HepG2 (cell line): ENCODE measurements at regions not wholly inside any gene's neighbourhood (a gene's known extent, or its start where the extent isn't known, plus 50 kb on each side); places are given as distances from the start of the nearest gene placed in this dataset.

Source experiments
- ATF1 ChIP-seq: IDR thresholded peaks from 2 replicates; pipeline ENCODE4 v1.6.1; 2016; ENCODE audit warnings: mild to moderate bottlenecking, control low read depth
- ATF5 ChIP-seq: sonication (generic); formaldehyde crosslinking; IDR thresholded peaks from 2 replicates; pipeline ENCODE4 v1.4.0; 2020; ENCODE audit warnings: mild to moderate bottlenecking, low read depth, missing genetic modification reagents
- CREB3 ChIP-seq: sonication (generic); formaldehyde crosslinking; IDR thresholded peaks from 2 replicates; pipeline ENCODE4 v1.5.0; 2020; ENCODE audit warnings: missing genetic modification reagents
- JARID2 ChIP-seq: sonication (generic); formaldehyde crosslinking; IDR thresholded peaks from 2 replicates; pipeline ENCODE4 v1.8.1; 2023; ENCODE audit warnings: missing genetic modification reagents, inconsistent platforms; ENCODE audit not compliant: insufficient replicate concordance
- KDM2A ChIP-seq: sonication (generic); formaldehyde crosslinking; IDR thresholded peaks from 2 replicates; pipeline ENCODE4 v1.4.0; 2020; ENCODE audit warnings: low read depth, missing genetic modification reagents, borderline replicate concordance
- KMT2A ChIP-seq: sonication (generic); formaldehyde crosslinking; IDR thresholded peaks from 2 replicates; pipeline ENCODE4 v1.4.0; 2020; ENCODE audit warnings: missing genetic modification reagents
- MLXIP ChIP-seq: sonication (generic); formaldehyde crosslinking; IDR thresholded peaks from 2 replicates; pipeline ENCODE4 v1.9.0; 2021; ENCODE audit warnings: missing genetic modification reagents, borderline replicate concordance
- SAP130 ChIP-seq: IDR thresholded peaks from 2 replicates; pipeline ENCODE4 v1.6.1; 2016; ENCODE audit warnings: low read depth
- ZNF780A ChIP-seq: sonication (generic); formaldehyde crosslinking; IDR thresholded peaks from 2 replicates; pipeline ENCODE4 v1.8.0; 2022; ENCODE audit warnings: mild to moderate bottlenecking, missing genetic modification reagents, moderate library complexity
- TF ChIP-seq, protein P1 (sequence below): sonication (generic); formaldehyde crosslinking; IDR thresholded peaks from 2 replicates; pipeline ENCODE4 v1.4.0; 2020; ENCODE audit warnings: mild to moderate bottlenecking, missing genetic modification reagents
- TF ChIP-seq, protein P2 (sequence below): sonication (generic); formaldehyde crosslinking; IDR thresholded peaks from 2 replicates; pipeline ENCODE4 v1.5.0; 2020; ENCODE audit warnings: missing genetic modification reagents
- TF ChIP-seq, protein P3 (sequence below): sonication (generic); formaldehyde crosslinking; conservative IDR thresholded peaks from 2 replicates; pipeline ENCODE4 v1.4.0; 2020; ENCODE audit warnings: missing genetic modification reagents

DNA sequence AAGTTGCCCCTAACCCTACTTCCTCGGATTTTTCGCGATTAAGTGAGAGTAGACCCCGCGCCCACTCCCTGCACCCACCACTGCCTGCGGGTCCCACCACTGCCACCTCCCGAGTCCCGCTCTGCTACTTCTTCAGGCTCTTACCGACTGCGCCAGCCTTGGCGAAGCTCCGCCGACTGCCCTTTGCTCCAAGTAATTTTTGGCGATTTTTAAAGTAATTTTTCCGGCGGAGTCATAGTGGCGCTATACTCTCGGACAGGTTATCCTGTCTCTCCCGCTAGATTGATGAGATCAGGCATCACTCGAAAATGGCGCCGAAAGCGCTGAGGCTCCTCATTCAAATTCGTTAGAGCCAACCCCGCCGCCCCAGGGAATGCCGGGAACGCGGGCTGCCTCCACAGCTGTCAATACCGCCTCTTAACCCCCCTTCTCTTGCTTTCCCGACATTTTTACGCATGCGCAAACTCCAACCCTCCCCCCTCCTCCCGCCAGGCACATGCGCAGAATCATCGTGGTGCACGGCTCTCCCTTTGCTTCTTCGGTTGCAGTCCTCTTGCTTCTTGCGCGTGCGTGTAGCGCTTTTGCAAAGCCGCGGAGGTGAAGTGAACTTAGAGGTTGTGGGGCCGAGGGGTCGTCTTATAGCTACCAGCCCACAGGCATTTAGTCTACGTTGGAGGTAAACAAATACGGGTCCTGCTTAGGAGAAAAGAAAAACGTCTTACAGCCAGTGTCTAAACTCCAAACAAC is 66.6 kb downstream of the KCNRG start (continued):
- TF ChIP-seq, protein P1, sequence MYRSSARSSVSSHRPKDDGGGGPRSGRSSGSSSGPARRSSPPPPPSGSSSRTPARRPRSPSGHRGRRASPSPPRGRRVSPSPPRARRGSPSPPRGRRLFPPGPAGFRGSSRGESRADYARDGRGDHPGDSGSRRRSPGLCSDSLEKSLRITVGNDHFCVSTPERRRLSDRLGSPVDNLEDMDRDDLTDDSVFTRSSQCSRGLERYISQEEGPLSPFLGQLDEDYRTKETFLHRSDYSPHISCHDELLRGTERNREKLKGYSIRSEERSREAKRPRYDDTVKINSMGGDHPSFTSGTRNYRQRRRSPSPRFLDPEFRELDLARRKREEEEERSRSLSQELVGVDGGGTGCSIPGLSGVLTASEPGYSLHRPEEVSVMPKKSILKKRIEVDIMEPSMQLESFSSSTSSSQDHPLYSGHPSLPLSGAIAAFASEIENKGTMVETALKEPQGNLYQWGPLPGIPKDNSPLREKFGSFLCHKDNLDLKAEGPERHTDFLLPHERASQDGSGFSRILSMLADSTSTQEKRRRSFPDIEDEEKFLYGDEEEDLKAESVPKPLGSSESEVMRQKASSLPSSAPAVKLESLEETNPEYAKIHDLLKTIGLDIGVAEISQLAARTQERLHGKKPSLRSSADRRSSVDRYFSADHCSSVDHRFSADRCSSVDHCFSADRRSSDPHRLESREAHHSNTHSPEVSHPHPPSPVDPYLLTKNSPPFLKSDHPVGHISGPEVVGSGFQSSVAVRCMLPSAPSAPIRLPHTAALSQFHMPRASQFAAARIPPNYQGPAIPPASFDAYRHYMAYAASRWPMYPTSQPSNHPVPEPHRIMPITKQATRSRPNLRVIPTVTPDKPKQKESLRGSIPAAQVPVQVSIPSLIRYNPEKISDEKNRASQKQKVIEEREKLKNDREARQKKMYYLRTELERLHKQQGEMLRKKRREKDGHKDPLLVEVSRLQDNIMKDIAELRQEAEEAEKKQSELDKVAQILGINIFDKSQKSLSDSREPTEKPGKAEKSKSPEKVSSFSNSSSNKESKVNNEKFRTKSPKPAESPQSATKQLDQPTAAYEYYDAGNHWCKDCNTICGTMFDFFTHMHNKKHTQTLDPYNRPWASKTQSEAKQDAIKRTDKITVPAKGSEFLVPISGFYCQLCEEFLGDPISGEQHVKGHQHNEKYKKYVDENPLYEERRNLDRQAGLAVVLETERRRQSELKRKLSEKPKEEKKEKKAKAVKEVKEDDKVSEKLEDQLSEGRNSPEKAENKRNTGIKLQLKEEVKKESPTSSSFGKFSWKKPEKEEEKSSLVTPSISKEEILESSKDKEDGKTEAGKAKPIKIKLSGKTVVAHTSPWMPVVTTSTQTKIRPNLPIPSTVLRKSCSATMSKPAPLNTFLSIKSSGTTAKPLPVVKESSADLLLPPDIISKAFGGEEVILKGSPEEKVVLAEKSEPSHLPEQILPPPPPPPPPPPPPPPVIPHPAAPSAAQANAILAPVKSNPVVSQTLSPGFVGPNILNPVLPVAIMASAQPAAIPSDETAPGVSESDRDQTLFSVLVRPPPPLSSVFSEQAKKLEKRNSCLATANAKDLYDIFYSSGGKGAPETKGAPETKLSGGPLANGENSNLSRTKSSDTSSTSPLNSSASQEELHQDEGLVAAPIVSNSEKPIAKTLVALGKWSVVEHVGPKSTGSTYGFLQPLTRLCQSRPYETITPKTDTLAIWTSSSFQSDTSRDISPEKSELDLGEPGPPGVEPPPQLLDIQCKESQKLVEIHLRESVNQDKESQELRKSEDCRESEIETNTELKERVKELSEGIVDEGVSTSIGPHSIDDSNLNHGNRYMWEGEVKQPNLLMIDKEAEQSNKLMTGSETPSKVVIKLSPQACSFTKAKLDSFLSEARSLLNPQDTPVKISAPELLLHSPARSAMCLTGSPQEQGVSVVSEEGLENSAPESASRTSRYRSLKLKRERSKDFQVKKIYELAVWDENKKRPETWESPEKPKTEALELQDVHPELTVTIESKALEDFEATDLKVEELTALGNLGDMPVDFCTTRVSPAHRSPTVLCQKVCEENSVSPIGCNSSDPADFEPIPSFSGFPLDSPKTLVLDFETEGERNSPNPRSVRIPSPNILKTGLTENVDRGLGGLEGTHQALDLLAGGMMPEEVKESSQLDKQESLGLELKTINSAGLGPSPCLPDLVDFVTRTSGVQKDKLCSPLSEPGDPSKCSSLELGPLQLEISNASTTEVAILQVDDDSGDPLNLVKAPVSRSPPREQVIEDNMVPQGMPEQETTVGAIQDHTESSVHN (CRISPR knock-in tag): no peak
- TF ChIP-seq, protein P2, sequence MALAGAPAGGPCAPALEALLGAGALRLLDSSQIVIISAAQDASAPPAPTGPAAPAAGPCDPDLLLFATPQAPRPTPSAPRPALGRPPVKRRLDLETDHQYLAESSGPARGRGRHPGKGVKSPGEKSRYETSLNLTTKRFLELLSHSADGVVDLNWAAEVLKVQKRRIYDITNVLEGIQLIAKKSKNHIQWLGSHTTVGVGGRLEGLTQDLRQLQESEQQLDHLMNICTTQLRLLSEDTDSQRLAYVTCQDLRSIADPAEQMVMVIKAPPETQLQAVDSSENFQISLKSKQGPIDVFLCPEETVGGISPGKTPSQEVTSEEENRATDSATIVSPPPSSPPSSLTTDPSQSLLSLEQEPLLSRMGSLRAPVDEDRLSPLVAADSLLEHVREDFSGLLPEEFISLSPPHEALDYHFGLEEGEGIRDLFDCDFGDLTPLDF: peak; percentile 89
- TF ChIP-seq KMT2A (CRISPR knock-in tag) (peak; percentile 81), JARID2 (CRISPR knock-in tag) (no peak), SAP130 (CRISPR knock-in tag) (peak; percentile 85), CREB3 (CRISPR knock-in tag) (no peak), KDM2A (CRISPR knock-in tag) (peak; percentile 55; the same call in 1 of the 2 replicates), ZNF780A (no peak), ATF5 (CRISPR knock-in tag) (0 out of 2 replicates have a peak, but pooled peaks have one; percentile 21), ATF1 (CRISPR knock-in tag) (no peak), MLXIP (CRISPR knock-in tag) (no peak)
- TF ChIP-seq, protein P3, sequence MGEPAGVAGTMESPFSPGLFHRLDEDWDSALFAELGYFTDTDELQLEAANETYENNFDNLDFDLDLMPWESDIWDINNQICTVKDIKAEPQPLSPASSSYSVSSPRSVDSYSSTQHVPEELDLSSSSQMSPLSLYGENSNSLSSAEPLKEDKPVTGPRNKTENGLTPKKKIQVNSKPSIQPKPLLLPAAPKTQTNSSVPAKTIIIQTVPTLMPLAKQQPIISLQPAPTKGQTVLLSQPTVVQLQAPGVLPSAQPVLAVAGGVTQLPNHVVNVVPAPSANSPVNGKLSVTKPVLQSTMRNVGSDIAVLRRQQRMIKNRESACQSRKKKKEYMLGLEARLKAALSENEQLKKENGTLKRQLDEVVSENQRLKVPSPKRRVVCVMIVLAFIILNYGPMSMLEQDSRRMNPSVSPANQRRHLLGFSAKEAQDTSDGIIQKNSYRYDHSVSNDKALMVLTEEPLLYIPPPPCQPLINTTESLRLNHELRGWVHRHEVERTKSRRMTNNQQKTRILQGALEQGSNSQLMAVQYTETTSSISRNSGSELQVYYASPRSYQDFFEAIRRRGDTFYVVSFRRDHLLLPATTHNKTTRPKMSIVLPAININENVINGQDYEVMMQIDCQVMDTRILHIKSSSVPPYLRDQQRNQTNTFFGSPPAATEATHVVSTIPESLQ (CRISPR knock-in tag): no peak
